GM23248 (cell line): ENCODE measurements at regions not wholly inside any gene's neighbourhood (a gene's known extent, or its start where the extent isn't known, plus 50 kb on each side); places are given as distances from the start of the nearest gene placed in this dataset.

Experiments used
- EZH2 ChIP-seq: fragments of 200-600 bp; sonication (generic); IDR thresholded peaks from 2 replicates; pipeline ENCODE4 v1.6.1; 2018; ENCODE audit warnings: antibody characterized with exemption, mild to moderate bottlenecking; ENCODE audit not compliant: insufficient read depth, poor library complexity, severe bottlenecking
- EZH2phosphoT487 ChIP-seq: fragments of 200-600 bp; sonication (generic); IDR thresholded peaks from 2 replicates; pipeline ENCODE4 v1.6.1; 2018; ENCODE audit warnings: antibody characterized with exemption, moderate library complexity, mild to moderate bottlenecking, low read depth; ENCODE audit not compliant: insufficient read depth

DNA sequence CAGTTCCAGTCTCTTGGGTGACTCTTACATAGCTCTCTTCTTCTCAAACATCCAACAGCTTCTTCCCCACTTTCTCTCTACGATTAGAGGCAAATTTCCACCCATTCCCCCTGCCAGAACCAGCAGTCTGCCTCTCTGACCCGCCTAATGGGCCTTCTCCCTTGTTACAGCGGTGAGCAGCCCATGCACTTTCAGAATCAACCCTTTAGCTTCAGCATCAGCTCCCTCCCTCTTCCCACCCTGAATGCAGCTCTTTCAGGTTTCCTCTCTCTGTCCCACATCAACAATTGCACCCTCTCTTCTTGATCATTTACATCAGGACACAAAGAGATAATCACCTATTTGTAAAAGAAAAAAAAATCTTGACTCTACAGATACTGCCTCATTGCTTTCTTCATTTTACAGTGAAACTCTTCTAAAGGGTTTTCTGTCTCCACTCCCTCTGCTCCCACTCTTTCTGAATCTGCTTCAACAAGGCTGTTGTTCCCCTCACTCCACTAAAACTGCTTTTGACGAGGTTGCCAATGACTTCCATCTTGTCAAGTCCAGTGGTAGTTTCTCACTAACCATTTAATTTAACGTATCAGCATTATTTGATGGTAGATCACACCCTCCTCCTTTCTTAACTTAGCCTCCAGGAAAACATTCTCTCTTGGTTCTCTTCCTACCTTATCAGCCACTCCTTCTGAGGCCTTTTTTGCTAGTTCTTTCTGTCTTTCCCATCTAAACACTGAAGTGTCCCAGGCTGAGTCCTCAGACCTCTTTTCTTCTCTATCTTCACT lies 106.6 kb downstream of the NPY start:
- TF ChIP-seq EZH2 = no peak
- no peak for TF ChIP-seq EZH2phosphoT487
